C4-2B (cell line): ENCODE measurements at regions not wholly inside any gene's neighbourhood (a gene's known extent, or its start where the extent isn't known, plus 50 kb on each side); places are given as distances from the start of the nearest gene placed in this dataset.

Experiments used
- ZFX ChIP-seq: fragments of 450-650 bp; IDR thresholded peaks from 2 replicates; pipeline ENCODE4 v1.6.1; 2017
- TF ChIP-seq, protein P1 (sequence below): fragments of 450-650 bp; conservative IDR thresholded peaks from 2 replicates; pipeline ENCODE4 v1.5.1; 2017; ENCODE audit warnings: mild to moderate bottlenecking

DNA sequence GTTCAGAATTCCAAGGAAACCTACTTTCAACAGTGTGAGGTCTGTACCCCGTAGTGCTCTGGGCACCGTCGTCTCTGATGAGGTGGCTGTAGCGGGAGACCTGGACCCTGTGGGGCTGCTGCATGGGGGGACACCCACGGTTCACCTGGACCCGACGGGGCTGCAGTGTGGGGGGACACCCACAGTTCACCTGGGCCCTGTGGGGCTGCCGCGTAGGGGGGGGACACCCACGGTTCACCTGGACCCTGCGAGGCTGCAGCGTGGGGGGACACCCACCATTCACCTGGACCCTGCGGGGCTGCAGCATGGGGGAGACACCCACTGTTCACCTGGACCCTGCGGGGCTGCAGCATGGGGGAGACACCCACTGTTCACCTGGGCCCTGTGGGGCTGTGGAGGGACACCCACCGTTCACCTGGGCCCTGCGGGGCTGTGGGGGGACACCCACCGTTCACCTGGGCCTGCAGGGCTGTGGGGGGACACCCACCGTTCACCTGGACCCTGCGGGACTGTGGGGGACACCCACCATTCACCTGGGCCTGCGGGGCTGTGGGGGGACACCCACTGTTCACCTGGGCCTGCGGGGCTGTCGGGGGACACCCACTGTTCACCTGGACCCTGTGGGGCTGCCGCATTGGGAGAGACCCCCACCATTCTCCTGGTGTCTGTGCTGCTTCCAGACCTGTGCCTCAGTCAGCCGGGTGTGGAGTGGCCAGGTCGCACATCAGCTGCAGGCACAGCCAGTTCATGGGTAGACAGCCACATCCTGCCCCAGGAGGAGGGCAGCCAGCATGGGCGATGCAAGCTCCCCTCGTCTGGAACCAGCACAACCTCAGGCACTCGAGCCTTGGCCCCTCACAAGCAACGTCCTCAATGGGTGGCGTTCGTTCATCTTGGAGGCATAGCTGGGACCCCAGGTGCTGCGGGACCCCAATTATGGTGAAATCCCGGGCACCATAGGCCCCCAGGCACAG, 114.5 kb downstream of the TMEM18 start:
- no peak for TF ChIP-seq ZFX
- TF ChIP-seq, protein P1, sequence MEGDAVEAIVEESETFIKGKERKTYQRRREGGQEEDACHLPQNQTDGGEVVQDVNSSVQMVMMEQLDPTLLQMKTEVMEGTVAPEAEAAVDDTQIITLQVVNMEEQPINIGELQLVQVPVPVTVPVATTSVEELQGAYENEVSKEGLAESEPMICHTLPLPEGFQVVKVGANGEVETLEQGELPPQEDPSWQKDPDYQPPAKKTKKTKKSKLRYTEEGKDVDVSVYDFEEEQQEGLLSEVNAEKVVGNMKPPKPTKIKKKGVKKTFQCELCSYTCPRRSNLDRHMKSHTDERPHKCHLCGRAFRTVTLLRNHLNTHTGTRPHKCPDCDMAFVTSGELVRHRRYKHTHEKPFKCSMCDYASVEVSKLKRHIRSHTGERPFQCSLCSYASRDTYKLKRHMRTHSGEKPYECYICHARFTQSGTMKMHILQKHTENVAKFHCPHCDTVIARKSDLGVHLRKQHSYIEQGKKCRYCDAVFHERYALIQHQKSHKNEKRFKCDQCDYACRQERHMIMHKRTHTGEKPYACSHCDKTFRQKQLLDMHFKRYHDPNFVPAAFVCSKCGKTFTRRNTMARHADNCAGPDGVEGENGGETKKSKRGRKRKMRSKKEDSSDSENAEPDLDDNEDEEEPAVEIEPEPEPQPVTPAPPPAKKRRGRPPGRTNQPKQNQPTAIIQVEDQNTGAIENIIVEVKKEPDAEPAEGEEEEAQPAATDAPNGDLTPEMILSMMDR = no peak
